Ovary (tissue), 7 donors: ENCODE measurements at regions not wholly inside any gene's neighbourhood (a gene's known extent, or its start where the extent isn't known, plus 50 kb on each side); places are given as distances from the start of the nearest gene placed in this dataset.
"Not testable (repeated sequence)": the region's sequence is repeated elsewhere in the genome, so short reads cannot be mapped to it uniquely, and the experiment has no call there.

Source experiments
- DNase-seq, 5 donors: peaks; one replicate each; pipeline ENCODE4 v3.0.0-alpha.2; 2019 to 2020
- H3K27ac ChIP-seq, 2 donors: fragments of 200-600 bp; one replicate each; pipeline versions ENCODE4 v1.5.1 to v1.8.0; 2019 to 2022
- H3K27me3 ChIP-seq: fragments of 200-600 bp; one replicate; pipeline ENCODE4 v1.8.0; 2022
- H3K36me3 ChIP-seq: fragments of 200-600 bp; sonication (generic); one replicate; pipeline ENCODE4 v1.5.1; 2019
- H3K4me1 ChIP-seq: one replicate; pipeline ENCODE4 v1.8.1; 2013; ENCODE audit warnings: mild to moderate bottlenecking, moderate library complexity; ENCODE audit not compliant: insufficient read depth
- H3K4me3 ChIP-seq: fragments of 200-600 bp; sonication (generic); one replicate; pipeline ENCODE4 v1.5.1; 2017
- H3K9me3 ChIP-seq, 2 donors: fragments of 200-600 bp in 1 of 2; sonication (generic) in 1 of 2; one replicate each; pipeline versions ENCODE4 v1.5.1 to v1.8.1; 2013 to 2019; ENCODE audit warnings: mild to moderate bottlenecking in 1 of 2, moderate library complexity in 1 of 2
- EP300 ChIP-seq: sonication (generic); formaldehyde crosslinking; IDR thresholded peaks from one replicate; pipeline ENCODE4 v1.6.1; 2017; ENCODE audit warnings: antibody characterized with exemption
- POLR2A ChIP-seq: fragments of 450-650 bp; IDR thresholded peaks from one replicate; pipeline ENCODE4 v1.6.1; 2017; ENCODE audit warnings: antibody characterized with exemption, mild to moderate bottlenecking, moderate library complexity
- WGBS, 3 donors: extraction: QIAGEN DNeasy Blood & Tissue Kit in 1 of 3; methylation state at CpG; one replicate each; pipeline versions ENCODE4 v1.1.5 to v1.1.7; 2013 to 2017; 5-methylcytosine and 5-hydroxymethylcytosine counted together
- intact Hi-C, 4 donors: fragments of 100-400 bp; cut with DNase I; formaldehyde crosslinking; loops; one replicate each; pipeline versions ENCODE4 v1.11.0 to v1.15.1; 2022 to 2023
- TF ChIP-seq, protein P1 (sequence below), 3 donors: fragments of 450-650 bp in 2 of 3; fragments of 200-600 bp in 1 of 3; IDR thresholded peaks; one replicate each; pipeline versions ENCODE4 v1.5.1 to v1.8.0; 2016 to 2022; ENCODE audit warnings: antibody characterized with exemption in 3 of 3, mild to moderate bottlenecking in 1 of 3
- donor health status: DM: no; HTN: no; CAD: no; lungs with moderate emphysema.
- donor health status: DM: no; HTN: no; CAD: no.
- donor health status: Bipolar disorder and iron deficiency.
- donor health status: DM: no; HTN: no; CAD: no.
- donor health status: DM: yes; HTN: yes; CAD: no.

DNA sequence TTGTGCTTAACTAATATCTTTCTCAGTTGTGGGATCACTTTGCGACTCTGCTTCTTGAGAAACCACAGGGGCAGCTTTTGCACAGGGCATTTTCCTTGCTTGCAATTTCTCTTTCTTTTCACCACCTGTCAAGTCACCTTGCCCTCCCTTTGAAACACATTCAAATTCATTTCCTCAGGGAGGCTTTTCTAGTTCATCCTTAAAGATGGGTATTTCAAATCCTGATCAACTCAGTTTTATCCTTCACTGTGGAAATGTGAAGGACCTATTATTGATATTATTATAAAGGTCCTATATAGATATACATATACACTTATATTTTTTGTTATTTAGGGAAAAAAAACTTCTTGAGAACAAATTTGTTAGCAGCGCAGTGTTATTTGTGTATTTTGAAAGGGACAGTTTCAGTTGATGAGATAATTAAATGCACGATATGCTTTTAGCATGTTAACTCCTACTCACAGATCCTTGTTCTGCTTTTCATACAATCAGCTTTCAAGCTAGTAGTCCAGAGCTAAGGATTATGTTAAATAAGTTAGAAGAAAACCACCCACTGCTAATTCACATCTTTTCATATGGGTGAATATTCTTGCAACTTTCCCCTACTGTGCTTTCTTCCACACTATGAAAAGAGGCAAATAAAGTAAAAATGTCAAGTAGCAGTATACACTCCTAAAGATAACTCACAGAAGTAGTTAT lies 501.4 kb upstream of the RGS6 start:
- H3K27me3 ChIP-seq: no peaks in the 10 kb centered on the region
- no peaks in the 10 kb centered on the region for H3K4me1 ChIP-seq
- intact Hi-C loops: no loop called here
- no peak for DNase-seq
- no peaks in the 10 kb centered on the region for H3K9me3 ChIP-seq
- no peak overlapping the region for H3K4me3 ChIP-seq
- no peak for TF ChIP-seq POLR2A
- TF ChIP-seq, protein P1, sequence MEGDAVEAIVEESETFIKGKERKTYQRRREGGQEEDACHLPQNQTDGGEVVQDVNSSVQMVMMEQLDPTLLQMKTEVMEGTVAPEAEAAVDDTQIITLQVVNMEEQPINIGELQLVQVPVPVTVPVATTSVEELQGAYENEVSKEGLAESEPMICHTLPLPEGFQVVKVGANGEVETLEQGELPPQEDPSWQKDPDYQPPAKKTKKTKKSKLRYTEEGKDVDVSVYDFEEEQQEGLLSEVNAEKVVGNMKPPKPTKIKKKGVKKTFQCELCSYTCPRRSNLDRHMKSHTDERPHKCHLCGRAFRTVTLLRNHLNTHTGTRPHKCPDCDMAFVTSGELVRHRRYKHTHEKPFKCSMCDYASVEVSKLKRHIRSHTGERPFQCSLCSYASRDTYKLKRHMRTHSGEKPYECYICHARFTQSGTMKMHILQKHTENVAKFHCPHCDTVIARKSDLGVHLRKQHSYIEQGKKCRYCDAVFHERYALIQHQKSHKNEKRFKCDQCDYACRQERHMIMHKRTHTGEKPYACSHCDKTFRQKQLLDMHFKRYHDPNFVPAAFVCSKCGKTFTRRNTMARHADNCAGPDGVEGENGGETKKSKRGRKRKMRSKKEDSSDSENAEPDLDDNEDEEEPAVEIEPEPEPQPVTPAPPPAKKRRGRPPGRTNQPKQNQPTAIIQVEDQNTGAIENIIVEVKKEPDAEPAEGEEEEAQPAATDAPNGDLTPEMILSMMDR (IDR thresholded peaks at IDR 0.05): no peak
- no peak for TF ChIP-seq EP300
- H3K36me3 ChIP-seq: no peaks in the 10 kb centered on the region
- no peak overlapping the region for H3K27ac ChIP-seq
- WGBS, 3 donors: 88 to 95% (median 88%) methylated on average over 3 of the region's 3 CpGs

DNA sequence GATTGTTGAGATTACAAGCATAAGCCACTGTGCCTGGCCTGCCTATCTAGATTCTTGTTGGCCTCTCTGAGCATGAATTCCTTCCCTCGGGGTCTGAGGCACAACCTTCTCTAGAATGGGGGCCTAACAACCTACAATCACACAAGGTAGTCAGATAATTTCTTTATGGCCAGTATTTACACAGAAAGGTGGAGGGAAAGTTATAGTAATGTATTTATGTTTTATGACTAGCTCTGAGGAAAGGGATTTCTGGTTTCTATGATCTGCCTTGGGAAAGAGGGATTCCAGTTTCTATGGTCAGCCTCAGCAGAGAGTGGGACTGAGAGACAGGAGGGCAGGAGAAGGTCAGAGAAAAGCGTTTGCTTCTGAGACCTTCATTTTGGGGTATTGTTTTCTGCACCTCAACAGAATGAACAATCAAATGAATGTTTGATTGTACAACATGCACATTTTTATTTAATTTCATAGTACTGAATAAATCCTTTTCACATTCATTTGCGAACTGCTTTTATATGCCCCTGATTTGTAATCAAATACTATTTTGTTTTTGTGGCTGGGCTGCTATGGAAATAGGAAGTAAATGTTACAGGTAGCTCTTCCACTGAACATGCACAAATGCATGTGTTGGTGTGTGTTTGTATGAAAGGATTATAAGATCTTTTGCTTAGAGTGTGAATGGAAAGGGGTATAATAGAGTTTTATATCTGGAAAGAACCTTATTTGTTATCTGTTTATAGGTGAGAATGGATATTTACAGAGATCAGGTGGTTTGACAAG lies 499.7 kb upstream of the RGS6 start:
- H3K36me3 ChIP-seq: no peaks in the 10 kb centered on the region
- intact Hi-C loops: no loop called here
- H3K4me3 ChIP-seq: no peak overlapping the region
- WGBS, 3 donors: 86 to 92% (median 91%) methylated on average over 3 of the region's 3 CpGs
- no peaks in the 10 kb centered on the region for H3K9me3 ChIP-seq
- H3K27ac ChIP-seq: no peak overlapping the region
- TF ChIP-seq, protein P1 (IDR thresholded peaks at IDR 0.05): no peak
- H3K4me1 ChIP-seq: no peaks in the 10 kb centered on the region
- DNase-seq: no peak
- no peaks in the 10 kb centered on the region for H3K27me3 ChIP-seq

DNA sequence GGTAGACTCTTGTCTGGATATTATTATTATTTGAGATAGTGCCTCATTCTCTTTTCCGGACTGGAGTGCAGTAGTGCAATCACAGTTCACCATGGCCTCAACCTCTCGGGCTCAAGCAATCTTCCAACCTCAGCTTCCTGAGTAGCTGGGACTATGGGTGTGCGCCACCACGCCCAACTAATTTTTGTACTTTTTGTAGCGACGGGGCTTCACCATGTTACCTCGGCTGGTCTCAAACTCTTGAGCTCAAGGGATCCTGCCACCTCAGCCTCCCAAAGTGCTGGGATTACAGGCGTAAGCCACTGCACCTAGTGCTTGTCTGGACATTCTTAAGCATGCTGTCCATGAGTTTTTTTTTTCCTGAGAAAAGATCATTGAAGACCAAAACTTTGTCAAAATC lies 498.9 kb upstream of the RGS6 start:
- Histone ChIP-seq H3K4me3 (no peak overlapping the region), H3K9me3 (no peaks in the 10 kb centered on the region), H3K36me3 (no peaks in the 10 kb centered on the region), H3K27ac (no peak overlapping the region), H3K4me1 (no peaks in the 10 kb centered on the region), H3K27me3 (no peaks in the 10 kb centered on the region)
- 95 to 97% (median 96%) methylated on average over 8 of the region's 8 CpGs for WGBS, 3 donors
- DNase-seq: no peak
- TF ChIP-seq EP300 (no peak), POLR2A (no peak)
- TF ChIP-seq, protein P1 (IDR thresholded peaks at IDR 0.05): no peak
- intact Hi-C loops: no loop called here

DNA sequence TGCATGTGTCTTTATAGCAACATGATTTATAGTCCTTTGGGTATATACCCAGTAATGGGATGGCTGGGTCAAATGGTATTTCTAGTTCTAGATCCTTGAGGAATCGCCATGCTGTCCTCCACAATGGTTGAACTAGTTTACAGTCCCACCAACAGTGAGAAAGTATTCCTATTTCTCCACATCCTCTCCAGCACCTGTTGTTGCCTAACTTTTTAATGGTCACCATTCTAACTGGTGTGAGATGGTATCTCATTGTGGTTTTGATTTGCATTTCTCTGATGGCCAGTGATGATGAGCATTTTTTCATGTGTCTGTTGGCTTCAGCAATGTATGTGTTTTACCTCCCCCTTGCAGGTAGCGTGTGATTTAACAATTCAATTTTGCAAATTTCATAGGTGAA lies 496.6 kb upstream of the RGS6 start:
- H3K4me1 ChIP-seq, H3K4me3 ChIP-seq, H3K27me3 ChIP-seq, H3K9me3 ChIP-seq, H3K36me3 ChIP-seq, H3K27ac ChIP-seq, intact Hi-C loops, DNase-seq: not testable (repeated sequence)
- WGBS, 3 donors: 98 to 100% (median 99%) methylated on average over 2 of the region's 2 CpGs

DNA sequence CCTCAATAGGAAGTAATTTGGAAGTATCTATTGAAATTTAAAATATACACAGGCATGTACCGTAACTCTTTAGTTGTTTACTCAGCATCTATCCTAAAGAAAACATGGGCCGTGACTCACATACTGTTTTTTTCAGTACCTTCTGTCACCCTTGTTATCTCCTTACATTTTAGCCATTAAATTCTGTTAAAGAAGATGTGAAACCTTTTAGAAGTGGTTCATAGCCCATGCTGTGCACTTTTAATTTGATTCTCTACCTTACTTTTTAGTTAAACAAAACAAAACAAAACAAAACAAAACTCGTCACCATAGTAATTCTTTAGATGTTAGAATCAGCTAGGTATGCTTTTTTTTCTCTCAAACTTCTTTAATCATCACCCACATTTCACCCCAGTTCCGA lies 494.4 kb upstream of the RGS6 start:
- no peak overlapping the region for H3K27ac ChIP-seq
- no peaks in the 10 kb centered on the region for H3K9me3 ChIP-seq
- H3K27me3 ChIP-seq: no peaks in the 10 kb centered on the region
- peaks cover 2% of the 10 kb centered on the region for H3K4me1 ChIP-seq
- H3K36me3 ChIP-seq: no peaks in the 10 kb centered on the region
- no peak overlapping the region for H3K4me3 ChIP-seq
- TF ChIP-seq EP300 (no peak), POLR2A (no peak)
- TF ChIP-seq, protein P1 (IDR thresholded peaks at IDR 0.05): no peak
- intact Hi-C loops: no loop called here
- 85 to 93% (median 88%) methylated on average over 4 of the region's 4 CpGs for WGBS, 3 donors
- no peak for DNase-seq
